Endothelial cell of umbilical vein (primary cell): ENCODE measurements at regions not wholly inside any gene's neighbourhood (a gene's known extent, or its start where the extent isn't known, plus 50 kb on each side); places are given as distances from the start of the nearest gene placed in this dataset.

ENCODE experiments used
- BruUV-seq: library from RNA; stranded (reverse); fragments of 400-500 nt; replicated peaks from 2 replicates; lab custom pipeline; 2021; lab: Mats Ljungman, UMichigan
- CTCF ChIA-PET: fragments of 300-600, 350-600 bp; sonication (Branson Sonifier 250); formaldehyde crosslinking; loops from one replicate; lab custom pipeline; 2021; ENCODE audit warnings: antibody characterized with exemption, inconsistent platforms; lab: Charles Lee
- POLR2A ChIA-PET: fragments of 300-600, 350-600 bp; sonication (Branson Sonifier 250); formaldehyde crosslinking; loops from one replicate; lab custom pipeline; 2021; ENCODE audit warnings: antibody characterized with exemption, inconsistent platforms; lab: Charles Lee
- DNase-seq: peaks from one replicate; pipeline ENCODE4 v3.0.0-alpha.2; 2011; ENCODE audit warnings: low read depth, low spot score
- FAIRE-seq: peaks from 2 replicates; lab custom pipeline; 2011; peaks lifted over from hg19 to GRCh38; lab: Jason Lieb, UNC
- H2AFZ ChIP-seq: 2 replicates; pipeline ENCODE4 v1.6.0; 2012; ENCODE audit warnings: low read depth, low read length, control low read depth, inconsistent platforms
- H3K27ac ChIP-seq: 2 replicates; pipeline ENCODE4 v1.5.1; 2011; ENCODE audit warnings: low read depth, mild to moderate bottlenecking, control low read depth, low read length, moderate library complexity; ENCODE audit not compliant: insufficient read depth
- H3K27me3 ChIP-seq, 2 experiments: 2 replicates each; pipeline versions ENCODE4 v1.6.0 to v1.6.1; 2011; ENCODE audit warnings: low read length in 2 of 2, mixed read lengths in 1 of 2; ENCODE audit not compliant: control insufficient read depth in 2 of 2, insufficient read depth in 2 of 2
- H3K36me3 ChIP-seq, 2 experiments: 2 replicates in 1 of 2; 3 replicates in 1 of 2; pipeline ENCODE4 v1.5.1; 2011; ENCODE audit warnings: low read length in 2 of 2, mild to moderate bottlenecking in 1 of 2, moderate library complexity in 1 of 2; ENCODE audit not compliant: control insufficient read depth in 2 of 2, insufficient read depth in 2 of 2; ENCODE audit errors: extremely low read depth in 1 of 2
- H3K4me1 ChIP-seq: 3 replicates; pipeline ENCODE4 v1.5.1; 2011; ENCODE audit warnings: mild to moderate bottlenecking, low read length; ENCODE audit not compliant: control insufficient read depth, insufficient read depth; ENCODE audit errors: extremely low read depth
- H3K4me2 ChIP-seq: 2 replicates; pipeline ENCODE4 v1.6.1; 2011; ENCODE audit warnings: low read length, control low read depth, mixed read lengths; ENCODE audit not compliant: insufficient read depth
- H3K4me3 ChIP-seq, 3 experiments: fragments of 200-600 bp in 1 of 3; sonication (generic), shearing (Covaris generic) in 1 of 3; replicated peaks in 1 of 3; 2 replicates each; pipeline ENCODE4 v1.5.1; 2011 to 2016; ENCODE audit warnings: control low read depth in 3 of 3, low read length in 3 of 3, mild to moderate bottlenecking in 2 of 3, inconsistent platforms in 1 of 3, low read depth in 1 of 3, moderate library complexity in 1 of 3; ENCODE audit not compliant: insufficient read depth in 1 of 3
- H3K79me2 ChIP-seq: 2 replicates; pipeline ENCODE4 v1.6.0; 2012; ENCODE audit warnings: low read length, inconsistent platforms; ENCODE audit not compliant: control insufficient read depth, insufficient read depth
- H3K9ac ChIP-seq: replicated peaks from 2 replicates; pipeline ENCODE3; 2011; ENCODE audit warnings: low read length, control low read depth; ENCODE audit not compliant: insufficient read depth; ENCODE audit errors: extremely low read depth
- H3K9me1 ChIP-seq: replicated peaks from 3 replicates; pipeline ENCODE4 v1.6.0; 2011; ENCODE audit warnings: mild to moderate bottlenecking, low read length; ENCODE audit not compliant: control insufficient read depth, insufficient read depth; ENCODE audit errors: extremely low read depth
- H3K9me3 ChIP-seq: replicated peaks from 2 replicates; pipeline ENCODE4 v1.5.1; 2012; ENCODE audit warnings: low read length, inconsistent platforms; ENCODE audit not compliant: control insufficient read depth, insufficient read depth
- H4K20me1 ChIP-seq: replicated peaks from 2 replicates; pipeline ENCODE3; 2011; ENCODE audit warnings: mild to moderate bottlenecking, low read length; ENCODE audit not compliant: control insufficient read depth, insufficient read depth; ENCODE audit errors: extremely low read depth
- EZH2 ChIP-seq: IDR thresholded peaks from 2 replicates; pipeline ENCODE4 v1.6.1; 2012; ENCODE audit warnings: borderline replicate concordance, low read depth, mild to moderate bottlenecking, moderate library complexity, low read length, inconsistent platforms; ENCODE audit not compliant: severe bottlenecking
- FOS ChIP-seq: IDR thresholded peaks from 2 replicates; pipeline ENCODE4 v1.6.1; 2011; ENCODE audit warnings: mild to moderate bottlenecking, low read length, moderate library complexity, borderline replicate concordance; ENCODE audit not compliant: insufficient read depth
- GATA2 ChIP-seq: IDR thresholded peaks from 2 replicates; pipeline ENCODE4 v1.7.0; 2011; ENCODE audit warnings: low read depth, mild to moderate bottlenecking, moderate library complexity, mixed read lengths, low read length; ENCODE audit not compliant: insufficient read length, insufficient read depth
- JUN ChIP-seq: IDR thresholded peaks from 2 replicates; pipeline ENCODE4 v1.6.1; 2011; ENCODE audit warnings: borderline replicate concordance, low read depth; ENCODE audit not compliant: insufficient read length, insufficient read depth
- MAX ChIP-seq: IDR thresholded peaks from 2 replicates; pipeline ENCODE4 v1.6.1; 2011; ENCODE audit not compliant: insufficient read depth, insufficient read length
- MYC ChIP-seq: IDR thresholded peaks from one replicate; pipeline ENCODE4 v1.6.1; 2011; ENCODE audit warnings: mild to moderate bottlenecking, low read depth, low read length
- POLR2A ChIP-seq: IDR thresholded peaks from 2 replicates; pipeline ENCODE4 v1.6.1; 2012; ENCODE audit warnings: low read depth, mild to moderate bottlenecking, control low read depth, low read length
- POLR2AphosphoS5 ChIP-seq: IDR thresholded peaks from 2 replicates; pipeline ENCODE4 v1.6.1; 2012; ENCODE audit warnings: low read depth, mild to moderate bottlenecking, control low read depth, low read length, moderate library complexity; ENCODE audit not compliant: insufficient read depth
- dilution Hi-C: fragments of 300-500 bp; cut with MboI; formaldehyde crosslinking; loops from one replicate; pipeline ENCODE4 v1.15.0; 2019; ENCODE audit warnings: low sequenced_read_pairs; ENCODE audit not compliant: extremely low pct_ligation_motif_present
- intact Hi-C: fragments of 100-400 bp; cut with micrococcal nuclease; formaldehyde crosslinking; loops from one replicate; pipeline ENCODE4 v1.10.0; 2022
- TF ChIP-seq, protein P1 (sequence below), 2 donors: IDR thresholded peaks; 1 replicate in 1 of 2; 2 replicates in 1 of 2; pipeline ENCODE4 v1.5.1; 2011; ENCODE audit warnings: low read length in 2 of 2, mild to moderate bottlenecking in 2 of 2, moderate library complexity in 2 of 2, control low read depth in 1 of 2, inconsistent platforms in 1 of 2, low read depth in 1 of 2; ENCODE audit not compliant: insufficient read depth in 1 of 2; ENCODE audit errors: extremely low read depth in 1 of 2

DNA sequence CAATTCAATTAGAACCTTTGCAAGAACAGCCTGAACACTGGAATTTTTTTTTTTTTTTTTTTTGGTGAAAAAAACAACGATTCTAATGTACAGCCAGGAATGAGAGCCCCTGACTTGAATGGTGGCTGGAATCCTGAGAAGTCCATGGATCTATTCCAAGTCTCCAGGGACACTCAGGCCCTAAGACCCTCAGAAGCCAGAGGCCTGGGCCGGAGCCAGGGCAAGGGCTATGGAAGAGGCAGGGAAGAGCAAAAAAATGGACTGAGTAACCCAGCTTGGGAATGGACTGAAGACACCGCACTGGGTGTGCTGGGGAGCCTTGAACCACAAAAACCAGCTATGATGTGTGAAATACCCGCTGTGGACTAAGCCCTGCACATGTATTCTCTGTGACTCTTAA, 60.3 kb upstream of the LHX1 start:
- ChIA-PET CTCF (no interaction called here), POLR2A (no interaction called here)
- no peaks in the 10 kb centered on the region for H3K9me3 ChIP-seq
- H3K4me3 ChIP-seq = no peak overlapping the region
- no peak for TF ChIP-seq POLR2A
- no peak for TF ChIP-seq EZH2
- no peak for TF ChIP-seq POLR2AphosphoS5
- TF ChIP-seq FOS = no peak
- TF ChIP-seq, protein P1, sequence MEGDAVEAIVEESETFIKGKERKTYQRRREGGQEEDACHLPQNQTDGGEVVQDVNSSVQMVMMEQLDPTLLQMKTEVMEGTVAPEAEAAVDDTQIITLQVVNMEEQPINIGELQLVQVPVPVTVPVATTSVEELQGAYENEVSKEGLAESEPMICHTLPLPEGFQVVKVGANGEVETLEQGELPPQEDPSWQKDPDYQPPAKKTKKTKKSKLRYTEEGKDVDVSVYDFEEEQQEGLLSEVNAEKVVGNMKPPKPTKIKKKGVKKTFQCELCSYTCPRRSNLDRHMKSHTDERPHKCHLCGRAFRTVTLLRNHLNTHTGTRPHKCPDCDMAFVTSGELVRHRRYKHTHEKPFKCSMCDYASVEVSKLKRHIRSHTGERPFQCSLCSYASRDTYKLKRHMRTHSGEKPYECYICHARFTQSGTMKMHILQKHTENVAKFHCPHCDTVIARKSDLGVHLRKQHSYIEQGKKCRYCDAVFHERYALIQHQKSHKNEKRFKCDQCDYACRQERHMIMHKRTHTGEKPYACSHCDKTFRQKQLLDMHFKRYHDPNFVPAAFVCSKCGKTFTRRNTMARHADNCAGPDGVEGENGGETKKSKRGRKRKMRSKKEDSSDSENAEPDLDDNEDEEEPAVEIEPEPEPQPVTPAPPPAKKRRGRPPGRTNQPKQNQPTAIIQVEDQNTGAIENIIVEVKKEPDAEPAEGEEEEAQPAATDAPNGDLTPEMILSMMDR (IDR thresholded peaks at IDR 0.05; ENCODE audit: extremely low read depth in 1 of 2, insufficient read depth in 1 of 2, low read depth in 1 of 2, low read length in 2 of 2) = no peak
- TF ChIP-seq MYC = no peak
- no peak for TF ChIP-seq MAX
- no peak for TF ChIP-seq JUN
- no peak for TF ChIP-seq GATA2
- H2AFZ ChIP-seq = no peak overlapping the region
- no peak overlapping the region for H3K27ac ChIP-seq
- dilution Hi-C loops (no loop called here), intact Hi-C loops (no loop called here)
- H3K4me1 ChIP-seq = no peaks in the 10 kb centered on the region
- DNase-seq (no peak), FAIRE-seq (no peak)
- peaks cover 6 to 14% of the 10 kb centered on the region in 2 experiments for H3K27me3 ChIP-seq
- H3K4me2 ChIP-seq = no peak overlapping the region
- H3K9ac ChIP-seq = no peak overlapping the region
- no peaks in the 10 kb centered on the region for H4K20me1 ChIP-seq
- no TSS peak for BruUV-seq
- H3K9me1 ChIP-seq = no peaks in the 10 kb centered on the region
- H3K79me2 ChIP-seq = no peaks in the 10 kb centered on the region
- H3K36me3 ChIP-seq = no peaks in the 10 kb centered on the region
